Liver (tissue), 8 donors: ENCODE measurements at regions not wholly inside any gene's neighbourhood (a gene's known extent, or its start where the extent isn't known, plus 50 kb on each side); places are given as distances from the start of the nearest gene placed in this dataset.

Source experiments
- DNase-seq: peaks from one replicate; pipeline ENCODE4 v3.0.0-alpha.2; 2017; ENCODE audit warnings: low spot score
- H3K27ac ChIP-seq, 2 donors: one replicate each; pipeline ENCODE4 v1.7.0; 2013; ENCODE audit warnings: inconsistent platforms in 2 of 2, low read length in 2 of 2, control low read depth in 1 of 2, low read depth in 1 of 2, mild to moderate bottlenecking in 1 of 2
- H3K27me3 ChIP-seq, 4 donors: one replicate each; pipeline versions ENCODE4 v1.6.1 to v1.7.0; 2013; ENCODE audit warnings: low read length in 3 of 4, inconsistent platforms in 1 of 4, mild to moderate bottlenecking in 1 of 4, moderate library complexity in 1 of 4; ENCODE audit not compliant: control insufficient read depth in 4 of 4, insufficient read depth in 4 of 4
- H3K36me3 ChIP-seq, 4 donors: one replicate each; pipeline versions ENCODE4 v1.6.1 to v1.7.0; 2013; ENCODE audit warnings: low read length in 3 of 4, mild to moderate bottlenecking in 3 of 4, low read depth in 1 of 4, moderate library complexity in 1 of 4; ENCODE audit not compliant: control insufficient read depth in 4 of 4, insufficient read depth in 3 of 4
- H3K4me1 ChIP-seq, 4 donors: one replicate each; pipeline versions ENCODE4 v1.6.1 to v1.7.0; 2013; ENCODE audit warnings: low read length in 3 of 4, mild to moderate bottlenecking in 3 of 4, moderate library complexity in 1 of 4; ENCODE audit not compliant: control insufficient read depth in 4 of 4, insufficient read depth in 4 of 4
- H3K4me3 ChIP-seq, 3 donors: one replicate each; pipeline versions ENCODE4 v1.6.1 to v1.7.0; 2013; ENCODE audit warnings: low read length in 3 of 3, control low read depth in 1 of 3, low read depth in 1 of 3, mild to moderate bottlenecking in 1 of 3
- H3K9ac ChIP-seq, 2 donors: one replicate each; pipeline ENCODE4 v1.7.0; 2013; ENCODE audit warnings: low read length in 2 of 2, mild to moderate bottlenecking in 2 of 2, moderate library complexity in 2 of 2, control low read depth in 1 of 2, low read depth in 1 of 2
- H3K9me3 ChIP-seq, 4 donors: one replicate each; pipeline versions ENCODE4 v1.6.1 to v1.7.0; 2013; ENCODE audit warnings: low read length in 3 of 4; ENCODE audit not compliant: control insufficient read depth in 4 of 4
- EGR1 ChIP-seq, 2 donors: IDR thresholded peaks; 2 replicates each; pipeline ENCODE4 v1.6.1; 2016 to 2018; ENCODE audit warnings: antibody characterized with exemption in 2 of 2, low read depth in 2 of 2
- FOXA1 ChIP-seq: IDR thresholded peaks from 2 replicates; pipeline ENCODE4 v1.6.1; 2016; ENCODE audit warnings: antibody characterized with exemption
- FOXA2 ChIP-seq: IDR thresholded peaks from 2 replicates; pipeline ENCODE4 v1.6.1; 2016; ENCODE audit warnings: antibody characterized with exemption
- GABPA ChIP-seq, 2 donors: IDR thresholded peaks in 1 of 2; conservative IDR thresholded peaks in 1 of 2; 2 replicates each; pipeline ENCODE4 v1.6.1; 2016; ENCODE audit warnings: antibody characterized with exemption in 2 of 2, mild to moderate bottlenecking in 1 of 2, moderate library complexity in 1 of 2
- HNF4A ChIP-seq, 2 donors: conservative IDR thresholded peaks; 2 replicates each; pipeline ENCODE4 v1.6.1; 2016; ENCODE audit warnings: antibody characterized with exemption in 2 of 2, mild to moderate bottlenecking in 2 of 2
- HNF4G ChIP-seq: IDR thresholded peaks from 2 replicates; pipeline ENCODE4 v1.6.1; 2016; ENCODE audit warnings: antibody characterized with exemption
- JUND ChIP-seq, 2 donors: IDR thresholded peaks; 2 replicates each; pipeline ENCODE4 v1.6.1; 2016; ENCODE audit warnings: antibody characterized with exemption in 2 of 2
- NR2F2 ChIP-seq: IDR thresholded peaks from 2 replicates; pipeline ENCODE4 v1.6.1; 2016; ENCODE audit warnings: antibody characterized with exemption
- RAD21 ChIP-seq, 2 donors: IDR thresholded peaks; 2 replicates each; pipeline ENCODE4 v1.6.1; 2016; ENCODE audit warnings: antibody characterized with exemption in 2 of 2, mild to moderate bottlenecking in 2 of 2
- RXRA ChIP-seq, 2 donors: IDR thresholded peaks; 2 replicates each; pipeline ENCODE4 v1.6.1; 2017 to 2018; ENCODE audit warnings: antibody characterized with exemption in 2 of 2, mild to moderate bottlenecking in 1 of 2
- SP1 ChIP-seq: IDR thresholded peaks from 2 replicates; pipeline ENCODE4 v1.6.1; 2018; ENCODE audit warnings: antibody characterized with exemption, mild to moderate bottlenecking
- TAF1 ChIP-seq: conservative IDR thresholded peaks from 2 replicates; pipeline ENCODE4 v1.6.1; 2016; ENCODE audit warnings: antibody characterized with exemption, mild to moderate bottlenecking
- YY1 ChIP-seq: IDR thresholded peaks from 2 replicates; pipeline ENCODE4 v1.6.1; 2016; ENCODE audit warnings: antibody characterized with exemption, mild to moderate bottlenecking
- WGBS: extraction: QIAGEN DNeasy Blood & Tissue Kit; methylation state at CpG from one replicate; pipeline ENCODE4 v1.1.7; 2013; 5-methylcytosine and 5-hydroxymethylcytosine counted together
- TF ChIP-seq, protein P1 (sequence below): IDR thresholded peaks from 2 replicates; pipeline ENCODE4 v1.6.1; 2016; ENCODE audit warnings: antibody characterized with exemption
- TF ChIP-seq, protein P2 (sequence below): IDR thresholded peaks from 2 replicates; pipeline ENCODE4 v1.6.1; 2016; ENCODE audit warnings: antibody characterized with exemption, mild to moderate bottlenecking
- TF ChIP-seq, protein P3 (sequence below): IDR thresholded peaks from 2 replicates; pipeline ENCODE4 v1.6.1; 2016; ENCODE audit warnings: antibody characterized with exemption
- TF ChIP-seq, protein P4 (sequence below): fragments of 150-350 bp; IDR thresholded peaks from 2 replicates; pipeline ENCODE4 v1.5.1; 2017; ENCODE audit warnings: improper control_type of control experiment, low read depth, low read length; ENCODE audit not compliant: missing input control
- TF ChIP-seq, protein P5 (sequence below): IDR thresholded peaks from 2 replicates; pipeline ENCODE4 v1.6.1; 2016; ENCODE audit warnings: antibody characterized with exemption
- donor health status: healthy.
- donor health status: healthy.
- donor health status: healthy.
- donor health status: healthy.
- donor health status: healthy.

DNA sequence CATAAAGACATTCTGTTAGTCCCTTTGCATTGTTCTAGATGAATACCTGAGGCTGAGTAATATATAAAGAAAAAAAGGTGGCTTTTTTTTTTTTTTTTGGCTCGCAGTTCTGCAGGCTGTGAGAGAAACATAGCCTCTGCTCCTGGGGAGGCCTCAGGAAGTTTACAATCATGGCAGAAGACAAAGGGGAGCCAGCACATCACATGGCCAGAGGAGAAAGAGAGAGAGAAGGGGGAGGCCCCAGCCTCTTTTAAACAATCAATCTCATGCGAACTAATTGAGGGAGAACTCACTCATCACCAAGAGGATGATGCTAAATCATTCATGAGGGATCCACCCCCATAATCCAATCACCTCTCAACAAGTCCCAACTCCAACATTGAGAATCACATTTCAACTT, 364.0 kb upstream of the EPHA5 start:
- Histone ChIP-seq H3K36me3 (no peaks in the 10 kb centered on the region), H3K4me1 (no peaks in the 10 kb centered on the region), H3K9ac (no peak overlapping the region), H3K4me3 (no peak overlapping the region), H3K27ac (no peak overlapping the region), H3K9me3 (no peaks in the 10 kb centered on the region), H3K27me3 (no peaks in the 10 kb centered on the region)
- DNase-seq: no peak
- 42% methylated on average over 2 of the region's 2 CpGs for WGBS
- TF ChIP-seq, protein P1, sequence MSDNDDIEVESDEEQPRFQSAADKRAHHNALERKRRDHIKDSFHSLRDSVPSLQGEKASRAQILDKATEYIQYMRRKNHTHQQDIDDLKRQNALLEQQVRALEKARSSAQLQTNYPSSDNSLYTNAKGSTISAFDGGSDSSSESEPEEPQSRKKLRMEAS: no peak
- TF ChIP-seq GABPA (IDR thresholded peaks at IDR 0.05 in 1 of 2, conservative IDR thresholded peaks at IDR 0.05 in 1 of 2) (no peak), JUND (IDR thresholded peaks at IDR 0.05) (no peak), NR2F2 (no peak), RAD21 (IDR thresholded peaks at IDR 0.05) (no peak), SP1 (no peak), YY1 (no peak), FOXA2 (no peak), EGR1 (IDR thresholded peaks at IDR 0.05; ENCODE audit: low read depth in 2 of 2) (no peak), HNF4G (no peak), TAF1 (no peak)
- TF ChIP-seq, protein P2, sequence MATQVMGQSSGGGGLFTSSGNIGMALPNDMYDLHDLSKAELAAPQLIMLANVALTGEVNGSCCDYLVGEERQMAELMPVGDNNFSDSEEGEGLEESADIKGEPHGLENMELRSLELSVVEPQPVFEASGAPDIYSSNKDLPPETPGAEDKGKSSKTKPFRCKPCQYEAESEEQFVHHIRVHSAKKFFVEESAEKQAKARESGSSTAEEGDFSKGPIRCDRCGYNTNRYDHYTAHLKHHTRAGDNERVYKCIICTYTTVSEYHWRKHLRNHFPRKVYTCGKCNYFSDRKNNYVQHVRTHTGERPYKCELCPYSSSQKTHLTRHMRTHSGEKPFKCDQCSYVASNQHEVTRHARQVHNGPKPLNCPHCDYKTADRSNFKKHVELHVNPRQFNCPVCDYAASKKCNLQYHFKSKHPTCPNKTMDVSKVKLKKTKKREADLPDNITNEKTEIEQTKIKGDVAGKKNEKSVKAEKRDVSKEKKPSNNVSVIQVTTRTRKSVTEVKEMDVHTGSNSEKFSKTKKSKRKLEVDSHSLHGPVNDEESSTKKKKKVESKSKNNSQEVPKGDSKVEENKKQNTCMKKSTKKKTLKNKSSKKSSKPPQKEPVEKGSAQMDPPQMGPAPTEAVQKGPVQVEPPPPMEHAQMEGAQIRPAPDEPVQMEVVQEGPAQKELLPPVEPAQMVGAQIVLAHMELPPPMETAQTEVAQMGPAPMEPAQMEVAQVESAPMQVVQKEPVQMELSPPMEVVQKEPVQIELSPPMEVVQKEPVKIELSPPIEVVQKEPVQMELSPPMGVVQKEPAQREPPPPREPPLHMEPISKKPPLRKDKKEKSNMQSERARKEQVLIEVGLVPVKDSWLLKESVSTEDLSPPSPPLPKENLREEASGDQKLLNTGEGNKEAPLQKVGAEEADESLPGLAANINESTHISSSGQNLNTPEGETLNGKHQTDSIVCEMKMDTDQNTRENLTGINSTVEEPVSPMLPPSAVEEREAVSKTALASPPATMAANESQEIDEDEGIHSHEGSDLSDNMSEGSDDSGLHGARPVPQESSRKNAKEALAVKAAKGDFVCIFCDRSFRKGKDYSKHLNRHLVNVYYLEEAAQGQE: no peak
- TF ChIP-seq, protein P3, sequence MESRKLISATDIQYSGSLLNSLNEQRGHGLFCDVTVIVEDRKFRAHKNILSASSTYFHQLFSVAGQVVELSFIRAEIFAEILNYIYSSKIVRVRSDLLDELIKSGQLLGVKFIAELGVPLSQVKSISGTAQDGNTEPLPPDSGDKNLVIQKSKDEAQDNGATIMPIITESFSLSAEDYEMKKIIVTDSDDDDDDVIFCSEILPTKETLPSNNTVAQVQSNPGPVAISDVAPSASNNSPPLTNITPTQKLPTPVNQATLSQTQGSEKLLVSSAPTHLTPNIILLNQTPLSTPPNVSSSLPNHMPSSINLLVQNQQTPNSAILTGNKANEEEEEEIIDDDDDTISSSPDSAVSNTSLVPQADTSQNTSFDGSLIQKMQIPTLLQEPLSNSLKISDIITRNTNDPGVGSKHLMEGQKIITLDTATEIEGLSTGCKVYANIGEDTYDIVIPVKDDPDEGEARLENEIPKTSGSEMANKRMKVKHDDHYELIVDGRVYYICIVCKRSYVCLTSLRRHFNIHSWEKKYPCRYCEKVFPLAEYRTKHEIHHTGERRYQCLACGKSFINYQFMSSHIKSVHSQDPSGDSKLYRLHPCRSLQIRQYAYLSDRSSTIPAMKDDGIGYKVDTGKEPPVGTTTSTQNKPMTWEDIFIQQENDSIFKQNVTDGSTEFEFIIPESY: no peak

DNA sequence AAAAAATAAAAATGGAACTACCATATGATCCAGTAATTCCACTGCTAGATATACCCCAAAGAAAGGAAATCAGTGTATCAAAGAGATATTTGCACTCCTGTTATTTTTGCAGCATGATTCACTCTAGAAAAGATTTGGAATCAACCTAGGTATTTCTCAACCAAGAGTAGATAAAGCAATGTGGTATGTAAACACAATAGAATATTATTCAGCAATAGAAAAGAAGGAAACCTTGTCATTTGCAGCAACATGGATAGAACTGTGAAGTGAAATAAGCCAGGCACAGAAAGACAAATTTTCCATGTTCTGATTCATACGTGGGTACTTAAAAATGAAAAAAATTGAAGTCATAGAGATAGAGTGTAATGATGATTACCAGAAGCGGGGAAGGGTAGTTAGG, 362.3 kb upstream of the EPHA5 start:
- H3K9me3 ChIP-seq: no peaks in the 10 kb centered on the region
- no peak overlapping the region for H3K9ac ChIP-seq
- no peak for DNase-seq
- H3K27me3 ChIP-seq: no peaks in the 10 kb centered on the region
- no peak overlapping the region for H3K4me3 ChIP-seq
- no peak overlapping the region for H3K27ac ChIP-seq
- no peaks in the 10 kb centered on the region for H3K4me1 ChIP-seq
- H3K36me3 ChIP-seq: no peaks in the 10 kb centered on the region
- 76% methylated on average over 2 of the region's 2 CpGs for WGBS
- TF ChIP-seq, protein P4, sequence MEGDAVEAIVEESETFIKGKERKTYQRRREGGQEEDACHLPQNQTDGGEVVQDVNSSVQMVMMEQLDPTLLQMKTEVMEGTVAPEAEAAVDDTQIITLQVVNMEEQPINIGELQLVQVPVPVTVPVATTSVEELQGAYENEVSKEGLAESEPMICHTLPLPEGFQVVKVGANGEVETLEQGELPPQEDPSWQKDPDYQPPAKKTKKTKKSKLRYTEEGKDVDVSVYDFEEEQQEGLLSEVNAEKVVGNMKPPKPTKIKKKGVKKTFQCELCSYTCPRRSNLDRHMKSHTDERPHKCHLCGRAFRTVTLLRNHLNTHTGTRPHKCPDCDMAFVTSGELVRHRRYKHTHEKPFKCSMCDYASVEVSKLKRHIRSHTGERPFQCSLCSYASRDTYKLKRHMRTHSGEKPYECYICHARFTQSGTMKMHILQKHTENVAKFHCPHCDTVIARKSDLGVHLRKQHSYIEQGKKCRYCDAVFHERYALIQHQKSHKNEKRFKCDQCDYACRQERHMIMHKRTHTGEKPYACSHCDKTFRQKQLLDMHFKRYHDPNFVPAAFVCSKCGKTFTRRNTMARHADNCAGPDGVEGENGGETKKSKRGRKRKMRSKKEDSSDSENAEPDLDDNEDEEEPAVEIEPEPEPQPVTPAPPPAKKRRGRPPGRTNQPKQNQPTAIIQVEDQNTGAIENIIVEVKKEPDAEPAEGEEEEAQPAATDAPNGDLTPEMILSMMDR: no peak
- TF ChIP-seq FOXA2: no peak
- TF ChIP-seq TAF1: no peak
- TF ChIP-seq JUND (IDR thresholded peaks at IDR 0.05): no peak
- TF ChIP-seq, protein P3: no peak
- no peak for TF ChIP-seq YY1
- TF ChIP-seq NR2F2: no peak
- no peak for TF ChIP-seq SP1
- TF ChIP-seq HNF4G: no peak
- TF ChIP-seq HNF4A (conservative IDR thresholded peaks at IDR 0.05): no peak
- TF ChIP-seq FOXA1: no peak
- TF ChIP-seq EGR1 (IDR thresholded peaks at IDR 0.05; ENCODE audit: low read depth in 2 of 2): no peak
- TF ChIP-seq, protein P1: no peak
- TF ChIP-seq RAD21 (IDR thresholded peaks at IDR 0.05): no peak
- no peak for TF ChIP-seq RXRA (IDR thresholded peaks at IDR 0.05)
- TF ChIP-seq, protein P5, sequence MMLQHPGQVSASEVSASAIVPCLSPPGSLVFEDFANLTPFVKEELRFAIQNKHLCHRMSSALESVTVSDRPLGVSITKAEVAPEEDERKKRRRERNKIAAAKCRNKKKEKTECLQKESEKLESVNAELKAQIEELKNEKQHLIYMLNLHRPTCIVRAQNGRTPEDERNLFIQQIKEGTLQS: no peak
- TF ChIP-seq, protein P2: no peak
